Breast epithelium (tissue), 3 donors: ENCODE measurements at regions not wholly inside any gene's neighbourhood (a gene's known extent, or its start where the extent isn't known, plus 50 kb on each side); places are given as distances from the start of the nearest gene placed in this dataset.

Experiments
- POLR2A ChIP-seq: fragments of 450-650 bp; IDR thresholded peaks from one replicate; pipeline ENCODE4 v1.6.1; 2016; ENCODE audit warnings: antibody characterized with exemption, mild to moderate bottlenecking, moderate library complexity
- TF ChIP-seq, protein P1 (sequence below), 3 donors: fragments of 450-650 bp; IDR thresholded peaks; one replicate each; pipeline ENCODE4 v1.5.1; 2016 to 2017; ENCODE audit warnings: antibody characterized with exemption in 3 of 3, mild to moderate bottlenecking in 3 of 3, moderate library complexity in 3 of 3

DNA sequence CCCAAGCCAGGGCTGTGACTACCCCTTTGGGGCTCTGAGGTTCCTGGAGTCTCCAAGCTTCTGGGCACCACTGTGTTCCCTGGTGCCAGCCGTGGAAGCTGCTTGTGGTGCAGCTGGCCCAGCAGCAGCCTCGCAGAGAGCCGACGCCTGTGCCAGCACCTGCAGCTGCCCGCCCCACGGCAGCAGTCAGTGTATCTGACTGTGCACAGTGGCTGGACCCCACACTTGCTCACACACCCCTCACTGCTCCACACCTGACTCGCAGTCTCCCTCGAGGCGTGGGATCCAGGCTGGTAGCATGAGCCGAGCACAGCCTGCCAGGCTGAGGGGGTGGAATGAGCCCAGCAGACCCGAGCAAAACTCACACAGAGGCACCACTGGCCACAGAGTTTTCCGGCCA is 325.2 kb downstream of the PCNX1 start:
- TF ChIP-seq POLR2A = no peak
- TF ChIP-seq, protein P1, sequence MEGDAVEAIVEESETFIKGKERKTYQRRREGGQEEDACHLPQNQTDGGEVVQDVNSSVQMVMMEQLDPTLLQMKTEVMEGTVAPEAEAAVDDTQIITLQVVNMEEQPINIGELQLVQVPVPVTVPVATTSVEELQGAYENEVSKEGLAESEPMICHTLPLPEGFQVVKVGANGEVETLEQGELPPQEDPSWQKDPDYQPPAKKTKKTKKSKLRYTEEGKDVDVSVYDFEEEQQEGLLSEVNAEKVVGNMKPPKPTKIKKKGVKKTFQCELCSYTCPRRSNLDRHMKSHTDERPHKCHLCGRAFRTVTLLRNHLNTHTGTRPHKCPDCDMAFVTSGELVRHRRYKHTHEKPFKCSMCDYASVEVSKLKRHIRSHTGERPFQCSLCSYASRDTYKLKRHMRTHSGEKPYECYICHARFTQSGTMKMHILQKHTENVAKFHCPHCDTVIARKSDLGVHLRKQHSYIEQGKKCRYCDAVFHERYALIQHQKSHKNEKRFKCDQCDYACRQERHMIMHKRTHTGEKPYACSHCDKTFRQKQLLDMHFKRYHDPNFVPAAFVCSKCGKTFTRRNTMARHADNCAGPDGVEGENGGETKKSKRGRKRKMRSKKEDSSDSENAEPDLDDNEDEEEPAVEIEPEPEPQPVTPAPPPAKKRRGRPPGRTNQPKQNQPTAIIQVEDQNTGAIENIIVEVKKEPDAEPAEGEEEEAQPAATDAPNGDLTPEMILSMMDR (IDR thresholded peaks at IDR 0.05) = no peak
